RPMI8226 (cell line): ENCODE measurements at regions not wholly inside any gene's neighbourhood (a gene's known extent, or its start where the extent isn't known, plus 50 kb on each side); places are given as distances from the start of the nearest gene placed in this dataset.

Experiments
- DNase-seq: peaks from one replicate; pipeline ENCODE4 v3.0.0-alpha.2; 2015

GRCh38 chr10:120641695-120642094, 184.7 kb downstream of the PLPP4 start:
- no peak for DNase-seq

GRCh38 chr10:120643351-120643750, 186.3 kb downstream of the PLPP4 start:
- DNase-seq, result no peak

- no peak for DNase-seq
Observed at GRCh38 chr10:120644556-120645410, 187.8 kb downstream of the PLPP4 start.

- no peak for DNase-seq
Observed at GRCh38 chr10:120646159-120646732, 189.2 kb downstream of the PLPP4 start.

GRCh38 chr10:120646738-120647456, 189.9 kb downstream of the PLPP4 start:
- no peak for DNase-seq

- DNase-seq, result no peak
Observed at GRCh38 chr10:120650705-120651399, 193.8 kb downstream of the PLPP4 start.

- DNase-seq, result no peak
Observed at GRCh38 chr10:120656107-120656506, 195.1 kb upstream of the WDR11 start.

GRCh38 chr10:120657371-120657770, 193.8 kb upstream of the WDR11 start:
- DNase-seq, result no peak

- no peak for DNase-seq
Observed at GRCh38 chr10:120658943-120659885, 191.9 kb upstream of the WDR11 start.

- DNase-seq, result no peak
Observed at GRCh38 chr10:120666308-120666707, 184.9 kb upstream of the WDR11 start.

GRCh38 chr10:120667276-120667675, 183.9 kb upstream of the WDR11 start:
- DNase-seq, result no peak

- no peak for DNase-seq
Observed at GRCh38 chr10:120671491-120671890, 179.7 kb upstream of the WDR11 start.

- DNase-seq, result no peak
Observed at GRCh38 chr10:120683454-120683853, 167.7 kb upstream of the WDR11 start.

GRCh38 chr10:120684226-120684625, 166.9 kb upstream of the WDR11 start:
- no peak for DNase-seq

GRCh38 chr10:120685136-120685535, 166.0 kb upstream of the WDR11 start:
- DNase-seq, result no peak

GRCh38 chr10:120688928-120689327, 162.2 kb upstream of the WDR11 start:
- DNase-seq, result no peak

- no peak for DNase-seq
Observed at GRCh38 chr10:120689777-120690529, 161.2 kb upstream of the WDR11 start.

- no peak for DNase-seq
Observed at GRCh38 chr10:120691625-120692024, 159.5 kb upstream of the WDR11 start.

- DNase-seq, result no peak
Observed at GRCh38 chr10:120700426-120700825, 150.7 kb upstream of the WDR11 start.

- no peak for DNase-seq
Observed at GRCh38 chr10:120701381-120701780, 149.8 kb upstream of the WDR11 start.

GRCh38 chr10:120702032-120702431, 149.1 kb upstream of the WDR11 start:
- DNase-seq, result no peak
